Coronary artery (tissue), 2 donors: ENCODE measurements at regions not wholly inside any gene's neighbourhood (a gene's known extent, or its start where the extent isn't known, plus 50 kb on each side); places are given as distances from the start of the nearest gene placed in this dataset.

Experiments used
- DNase-seq: peaks from one replicate; pipeline ENCODE4 v3.0.0-alpha.2; 2017; ENCODE audit warnings: low spot score
- H3K27ac ChIP-seq, 2 donors: fragments of 200-600 bp; sonication (generic); one replicate each; pipeline ENCODE4 v1.5.1; 2016 to 2019
- H3K4me3 ChIP-seq: fragments of 200-600 bp; sonication (generic); 2 replicates; pipeline ENCODE4 v1.5.1; 2016; ENCODE audit warnings: mild to moderate bottlenecking, moderate library complexity
- TF ChIP-seq, protein P1 (sequence below): fragments of 200-600 bp; sonication (generic); IDR thresholded peaks from one replicate; pipeline ENCODE4 v1.5.1; 2019; ENCODE audit warnings: antibody characterized with exemption

DNA sequence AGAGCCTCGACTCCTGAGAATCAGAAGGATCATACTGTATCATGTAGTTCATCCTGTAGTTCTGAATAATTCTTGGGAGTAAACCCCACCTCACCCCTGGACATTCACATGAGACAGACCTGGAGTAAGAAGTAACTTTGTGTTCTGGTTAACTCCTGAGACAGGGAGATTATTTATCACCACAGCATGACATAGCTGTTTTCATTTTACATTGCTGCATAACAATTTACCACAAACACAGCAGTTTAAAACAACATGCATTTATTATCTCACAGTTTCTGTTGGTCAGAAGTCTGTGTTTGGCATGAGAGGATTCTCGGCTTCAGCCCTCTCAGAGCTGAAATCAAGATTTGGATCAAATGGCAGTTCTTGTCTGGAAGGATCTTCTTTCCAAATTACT lies 855.8 kb upstream of the FANCL start:
- TF ChIP-seq, protein P1, sequence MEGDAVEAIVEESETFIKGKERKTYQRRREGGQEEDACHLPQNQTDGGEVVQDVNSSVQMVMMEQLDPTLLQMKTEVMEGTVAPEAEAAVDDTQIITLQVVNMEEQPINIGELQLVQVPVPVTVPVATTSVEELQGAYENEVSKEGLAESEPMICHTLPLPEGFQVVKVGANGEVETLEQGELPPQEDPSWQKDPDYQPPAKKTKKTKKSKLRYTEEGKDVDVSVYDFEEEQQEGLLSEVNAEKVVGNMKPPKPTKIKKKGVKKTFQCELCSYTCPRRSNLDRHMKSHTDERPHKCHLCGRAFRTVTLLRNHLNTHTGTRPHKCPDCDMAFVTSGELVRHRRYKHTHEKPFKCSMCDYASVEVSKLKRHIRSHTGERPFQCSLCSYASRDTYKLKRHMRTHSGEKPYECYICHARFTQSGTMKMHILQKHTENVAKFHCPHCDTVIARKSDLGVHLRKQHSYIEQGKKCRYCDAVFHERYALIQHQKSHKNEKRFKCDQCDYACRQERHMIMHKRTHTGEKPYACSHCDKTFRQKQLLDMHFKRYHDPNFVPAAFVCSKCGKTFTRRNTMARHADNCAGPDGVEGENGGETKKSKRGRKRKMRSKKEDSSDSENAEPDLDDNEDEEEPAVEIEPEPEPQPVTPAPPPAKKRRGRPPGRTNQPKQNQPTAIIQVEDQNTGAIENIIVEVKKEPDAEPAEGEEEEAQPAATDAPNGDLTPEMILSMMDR: no peak
- Histone ChIP-seq H3K4me3 (no peak overlapping the region), H3K27ac (no peak overlapping the region)
- no peak for DNase-seq

GRCh38 chr2:59093571-59093970 lies 852.4 kb upstream of the FANCL start:
- Histone ChIP-seq H3K4me3 (no peak overlapping the region), H3K27ac (no peak overlapping the region)
- TF ChIP-seq, protein P1: no peak
- no peak for DNase-seq

DNA sequence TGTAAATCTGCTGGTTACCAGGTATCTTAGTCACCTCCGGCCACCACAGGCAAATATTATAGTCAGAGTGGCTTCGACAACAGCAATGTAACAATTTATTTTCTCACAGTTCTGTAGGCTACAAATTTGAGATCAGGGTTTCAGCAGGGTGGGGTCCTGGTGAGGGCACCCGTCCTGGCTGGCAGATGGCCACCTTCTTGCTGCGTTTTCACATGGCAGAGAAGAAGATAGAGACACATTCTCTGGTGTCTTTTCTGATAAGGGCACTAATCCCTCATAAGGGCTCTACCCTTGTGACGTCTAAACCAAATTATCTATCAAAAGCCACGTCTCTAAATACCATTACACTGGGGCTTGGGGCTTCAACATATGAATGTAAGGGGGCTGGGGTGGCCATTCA lies 843.2 kb upstream of the FANCL start:
- Histone ChIP-seq H3K27ac (no peak overlapping the region), H3K4me3 (no peak overlapping the region)
- TF ChIP-seq, protein P1: no peak
- no peak for DNase-seq

GRCh38 chr2:59083075-59083828 lies 842.1 kb upstream of the FANCL start:
- Histone ChIP-seq H3K4me3 (no peak overlapping the region), H3K27ac (no peak overlapping the region)
- DNase-seq: no peak
- TF ChIP-seq, protein P1: no peak

- DNase-seq: no peak
- TF ChIP-seq, protein P1: no peak
- Histone ChIP-seq H3K27ac (no peak overlapping the region), H3K4me3 (no peak overlapping the region)
Observed at GRCh38 chr2:59082657-59083056, 841.5 kb upstream of the FANCL start.

DNA sequence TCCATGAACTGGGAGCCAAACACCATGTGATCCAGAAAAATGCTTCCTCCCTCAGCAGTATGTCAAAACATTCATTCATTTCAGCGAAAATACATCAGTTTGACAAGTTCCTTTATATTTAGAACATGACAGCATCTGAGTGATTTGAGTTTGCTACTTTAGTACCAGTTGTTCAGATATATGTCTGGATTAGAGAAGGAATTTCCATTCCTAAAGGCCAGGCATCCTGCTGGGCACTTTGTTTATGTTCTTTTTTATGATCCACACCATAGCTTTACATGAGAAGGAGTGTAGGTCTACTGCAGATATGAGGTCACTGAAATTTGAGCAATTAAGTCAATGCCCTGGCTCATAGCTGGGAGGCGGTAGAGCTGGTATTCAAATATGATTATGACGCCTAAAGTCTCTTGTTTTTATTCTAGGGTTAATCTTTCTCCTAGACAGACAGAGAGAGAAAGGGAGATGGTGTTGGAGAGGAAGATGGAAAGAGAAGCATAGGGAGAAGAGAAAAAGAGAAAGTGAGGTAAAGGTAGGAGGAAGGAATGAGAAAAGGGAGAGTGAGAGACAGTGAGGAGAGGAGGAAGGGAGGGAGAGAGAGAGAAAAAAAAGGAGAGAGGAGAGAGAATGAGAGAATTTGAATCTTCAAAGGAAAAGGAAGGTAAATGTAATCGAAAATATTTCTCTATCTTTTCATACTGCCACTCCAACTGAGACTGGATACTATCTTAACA lies 839.5 kb upstream of the FANCL start:
- Histone ChIP-seq H3K27ac (no peak overlapping the region), H3K4me3 (no peak overlapping the region)
- DNase-seq: no peak
- TF ChIP-seq, protein P1: no peak
